ENCODE measurements at regions not wholly inside any gene's neighbourhood (a gene's known extent, or its start where the extent isn't known, plus 50 kb on each side); places are given as distances from the start of the nearest gene placed in this dataset.

DNA sequence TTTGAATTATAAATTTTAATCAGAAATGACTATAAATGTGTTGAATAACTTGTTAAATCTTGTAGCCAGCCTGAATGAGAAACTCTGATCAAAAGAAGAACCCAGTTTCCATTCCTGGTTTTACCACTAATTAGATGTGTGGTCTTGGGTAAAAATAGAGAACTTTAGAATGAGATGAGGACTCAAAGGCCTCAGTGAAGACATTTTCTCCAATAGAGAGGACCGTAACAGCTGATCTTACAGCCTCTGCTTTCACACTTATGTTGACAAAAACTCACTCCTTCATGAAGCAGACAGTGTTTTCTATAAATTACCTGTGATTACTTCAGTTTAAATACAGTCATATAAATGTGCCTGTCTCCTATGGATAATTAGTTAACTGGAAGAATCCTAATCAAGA, 200.1 kb upstream of the MEOX2 start:
- TF ChIP-seq POLR2A (IDR thresholded peaks at IDR 0.05) (no peak), POLR2AphosphoS5 (IDR thresholded peaks at IDR 0.05) (no peak)
- TF ChIP-seq, protein P1, sequence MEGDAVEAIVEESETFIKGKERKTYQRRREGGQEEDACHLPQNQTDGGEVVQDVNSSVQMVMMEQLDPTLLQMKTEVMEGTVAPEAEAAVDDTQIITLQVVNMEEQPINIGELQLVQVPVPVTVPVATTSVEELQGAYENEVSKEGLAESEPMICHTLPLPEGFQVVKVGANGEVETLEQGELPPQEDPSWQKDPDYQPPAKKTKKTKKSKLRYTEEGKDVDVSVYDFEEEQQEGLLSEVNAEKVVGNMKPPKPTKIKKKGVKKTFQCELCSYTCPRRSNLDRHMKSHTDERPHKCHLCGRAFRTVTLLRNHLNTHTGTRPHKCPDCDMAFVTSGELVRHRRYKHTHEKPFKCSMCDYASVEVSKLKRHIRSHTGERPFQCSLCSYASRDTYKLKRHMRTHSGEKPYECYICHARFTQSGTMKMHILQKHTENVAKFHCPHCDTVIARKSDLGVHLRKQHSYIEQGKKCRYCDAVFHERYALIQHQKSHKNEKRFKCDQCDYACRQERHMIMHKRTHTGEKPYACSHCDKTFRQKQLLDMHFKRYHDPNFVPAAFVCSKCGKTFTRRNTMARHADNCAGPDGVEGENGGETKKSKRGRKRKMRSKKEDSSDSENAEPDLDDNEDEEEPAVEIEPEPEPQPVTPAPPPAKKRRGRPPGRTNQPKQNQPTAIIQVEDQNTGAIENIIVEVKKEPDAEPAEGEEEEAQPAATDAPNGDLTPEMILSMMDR (IDR thresholded peaks at IDR 0.05): no peak

Measured in prostate gland (tissue), 2 donors.